ENCODE measurements at regions not wholly inside any gene's neighbourhood (a gene's known extent, or its start where the extent isn't known, plus 50 kb on each side); places are given as distances from the start of the nearest gene placed in this dataset.

- peak in 1 of 2 experiments; percentile 28 for DNase-seq (ENCODE audit: low read depth in 1 of 2, low spot score in 1 of 2)
- in situ Hi-C loops (cut with HindIII; ENCODE audit: low pct_unique_long_range_greater_than_20kb, low sequenced_read_pairs) = no loop called here
- no peak for TF ChIP-seq JUND (IDR thresholded peaks at IDR 0.05; ENCODE audit: low read depth)
Observed at GRCh38 chr1:98086796-98087441, 166.1 kb upstream of the DPYD start.

GRCh38 chr1:98086156-98086555, 165.3 kb upstream of the DPYD start:
- in situ Hi-C loops (cut with HindIII; ENCODE audit: low pct_unique_long_range_greater_than_20kb, low sequenced_read_pairs) = no loop called here
- DNase-seq (ENCODE audit: low read depth in 1 of 2, low spot score in 1 of 2) = no peak
- no peak for TF ChIP-seq JUND (IDR thresholded peaks at IDR 0.05; ENCODE audit: low read depth)

- no peak for DNase-seq (ENCODE audit: low read depth in 1 of 2, low spot score in 1 of 2)
- TF ChIP-seq JUND (IDR thresholded peaks at IDR 0.05; ENCODE audit: low read depth) = no peak
- in situ Hi-C loops (cut with HindIII; ENCODE audit: low pct_unique_long_range_greater_than_20kb, low sequenced_read_pairs) = no loop called here
Observed at GRCh38 chr1:98084188-98084587, 163.4 kb upstream of the DPYD start.

- in situ Hi-C loops (cut with HindIII; ENCODE audit: low pct_unique_long_range_greater_than_20kb, low sequenced_read_pairs) = no loop called here
- TF ChIP-seq JUND (IDR thresholded peaks at IDR 0.05; ENCODE audit: low read depth) = no peak
- DNase-seq (ENCODE audit: low read depth in 1 of 2, low spot score in 1 of 2) = no peak
Observed at GRCh38 chr1:98081944-98082343, 161.1 kb upstream of the DPYD start.

GRCh38 chr1:98078596-98078995, 157.8 kb upstream of the DPYD start:
- TF ChIP-seq JUND (IDR thresholded peaks at IDR 0.05; ENCODE audit: low read depth) = no peak
- no peak for DNase-seq (ENCODE audit: low read depth in 1 of 2, low spot score in 1 of 2)
- in situ Hi-C loops (cut with HindIII; ENCODE audit: low pct_unique_long_range_greater_than_20kb, low sequenced_read_pairs) = no loop called here

- no peak for DNase-seq (ENCODE audit: low read depth in 1 of 2, low spot score in 1 of 2)
- TF ChIP-seq JUND (IDR thresholded peaks at IDR 0.05; ENCODE audit: low read depth) = no peak
- in situ Hi-C loops (cut with HindIII; ENCODE audit: low pct_unique_long_range_greater_than_20kb, low sequenced_read_pairs) = no loop called here
Observed at GRCh38 chr1:98077691-98078090, 156.9 kb upstream of the DPYD start.

- TF ChIP-seq JUND (IDR thresholded peaks at IDR 0.05; ENCODE audit: low read depth) = no peak
- in situ Hi-C loops (cut with HindIII; ENCODE audit: low pct_unique_long_range_greater_than_20kb, low sequenced_read_pairs) = no loop called here
- DNase-seq (ENCODE audit: low read depth in 1 of 2, low spot score in 1 of 2) = no peak
Observed at GRCh38 chr1:98075626-98076025, 154.8 kb upstream of the DPYD start.

- DNase-seq (ENCODE audit: low read depth in 1 of 2, low spot score in 1 of 2) = no peak
- in situ Hi-C loops (cut with HindIII; ENCODE audit: low pct_unique_long_range_greater_than_20kb, low sequenced_read_pairs) = no loop called here
- TF ChIP-seq JUND (IDR thresholded peaks at IDR 0.05; ENCODE audit: low read depth) = no peak
Observed at GRCh38 chr1:98073823-98074222, 153.0 kb upstream of the DPYD start.

- DNase-seq (ENCODE audit: low read depth in 1 of 2, low spot score in 1 of 2) = no peak
- in situ Hi-C loops (cut with HindIII; ENCODE audit: low pct_unique_long_range_greater_than_20kb, low sequenced_read_pairs) = no loop called here
- no peak for TF ChIP-seq JUND (IDR thresholded peaks at IDR 0.05; ENCODE audit: low read depth)
Observed at GRCh38 chr1:98073106-98073505, 152.3 kb upstream of the DPYD start.

- DNase-seq (ENCODE audit: low read depth in 1 of 2, low spot score in 1 of 2) = no peak
- in situ Hi-C loops (cut with HindIII; ENCODE audit: low pct_unique_long_range_greater_than_20kb, low sequenced_read_pairs) = no loop called here
- TF ChIP-seq JUND (IDR thresholded peaks at IDR 0.05; ENCODE audit: low read depth) = no peak
Observed at GRCh38 chr1:98072047-98072446, 151.2 kb upstream of the DPYD start.

GRCh38 chr1:98068016-98068415, 147.2 kb upstream of the DPYD start:
- in situ Hi-C loops (cut with HindIII; ENCODE audit: low pct_unique_long_range_greater_than_20kb, low sequenced_read_pairs) = no loop called here
- DNase-seq (ENCODE audit: low read depth in 1 of 2, low spot score in 1 of 2) = no peak
- TF ChIP-seq JUND (IDR thresholded peaks at IDR 0.05; ENCODE audit: low read depth) = no peak

GRCh38 chr1:98066911-98067310, 146.1 kb upstream of the DPYD start:
- no peak for TF ChIP-seq JUND (IDR thresholded peaks at IDR 0.05; ENCODE audit: low read depth)
- in situ Hi-C loops (cut with HindIII; ENCODE audit: low pct_unique_long_range_greater_than_20kb, low sequenced_read_pairs) = no loop called here
- no peak for DNase-seq (ENCODE audit: low read depth in 1 of 2, low spot score in 1 of 2)

GRCh38 chr1:98059620-98060019, 138.8 kb upstream of the DPYD start:
- no peak for DNase-seq (ENCODE audit: low read depth in 1 of 2, low spot score in 1 of 2)
- TF ChIP-seq JUND (IDR thresholded peaks at IDR 0.05; ENCODE audit: low read depth) = no peak
- in situ Hi-C loops (cut with HindIII; ENCODE audit: low pct_unique_long_range_greater_than_20kb, low sequenced_read_pairs) = no loop called here

- in situ Hi-C loops (cut with HindIII; ENCODE audit: low pct_unique_long_range_greater_than_20kb, low sequenced_read_pairs) = no loop called here
- DNase-seq (ENCODE audit: low read depth in 1 of 2, low spot score in 1 of 2) = no peak
- no peak for TF ChIP-seq JUND (IDR thresholded peaks at IDR 0.05; ENCODE audit: low read depth)
Observed at GRCh38 chr1:98058676-98059075, 137.8 kb upstream of the DPYD start.

Data from T47D (cell line).